Limb (tissue), 2 donors: ENCODE measurements at regions not wholly inside any gene's neighbourhood (a gene's known extent, or its start where the extent isn't known, plus 50 kb on each side); places are given as distances from the start of the nearest gene placed in this dataset.

Experiments used
- DNase-seq, 2 donors: peaks; one replicate each; pipeline ENCODE4 v3.0.0-alpha.2; 2016; ENCODE audit errors: extremely low spot score in 2 of 2

DNA sequence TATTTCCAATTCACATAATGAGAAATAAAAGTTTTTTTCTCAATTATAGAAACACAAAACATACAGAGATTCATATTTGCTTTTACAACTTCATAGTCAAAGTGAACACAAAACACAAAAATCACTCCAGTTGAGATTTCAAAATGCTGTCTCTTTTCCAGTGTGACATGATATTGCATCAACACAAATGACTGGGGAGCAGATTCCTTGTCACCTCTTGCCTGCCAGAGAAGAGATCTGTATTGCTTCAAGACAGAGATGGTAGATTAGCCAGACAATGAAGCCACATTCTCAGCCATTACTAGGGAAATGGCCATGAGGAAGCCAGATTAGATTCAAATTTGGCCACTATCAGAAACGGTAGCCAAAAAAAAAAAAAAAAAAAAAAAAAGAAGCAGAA is 2313.1 kb upstream of the AGA start:
- DNase-seq: no peak

- no peak for DNase-seq
Observed at GRCh38 chr4:179757641-179758040, 2315.4 kb upstream of the AGA start.

GRCh38 chr4:179762840-179763239 is 2320.6 kb upstream of the AGA start:
- no peak for DNase-seq

GRCh38 chr4:179766938-179767337 is 2324.7 kb upstream of the AGA start:
- no peak for DNase-seq

DNA sequence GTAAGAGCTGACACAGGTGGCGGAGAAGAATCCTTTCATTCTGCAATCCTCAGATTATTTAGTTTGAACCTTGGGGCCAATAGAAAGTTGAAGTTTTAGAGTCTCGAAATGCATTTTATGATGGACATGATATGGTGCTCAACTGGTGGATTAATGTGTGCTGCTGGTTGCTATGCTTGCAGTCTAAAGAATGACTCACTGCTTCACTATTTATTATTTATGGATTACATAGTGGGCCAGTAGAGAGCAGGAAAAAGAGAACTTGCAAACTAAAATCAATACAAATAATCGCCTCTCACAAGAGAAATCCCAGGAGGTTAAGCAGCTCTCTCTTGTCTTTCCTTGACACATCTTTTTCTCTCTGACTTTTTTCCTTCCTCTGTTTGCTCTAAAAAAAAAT is 2326.8 kb upstream of the AGA start:
- no peak for DNase-seq

DNA sequence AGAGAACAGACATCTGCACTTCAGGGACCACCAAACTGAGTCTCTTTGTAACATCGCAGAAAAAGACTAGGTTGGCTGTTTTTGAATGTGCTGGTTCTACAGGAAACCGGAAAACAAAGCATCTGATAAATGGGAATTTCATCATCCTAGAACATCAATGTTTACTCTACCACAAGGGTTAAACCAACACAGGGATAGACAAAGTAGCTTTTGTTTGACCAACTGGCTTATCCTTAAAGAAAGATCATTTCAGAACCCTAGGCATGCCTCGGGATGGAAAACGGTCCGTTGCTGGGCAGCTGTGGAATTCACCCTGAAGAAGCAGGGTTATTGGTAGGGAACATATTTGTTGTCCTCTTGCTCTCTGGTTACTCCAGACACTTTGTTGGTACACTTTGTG is 2355.5 kb upstream of the AGA start:
- DNase-seq: no peak

DNA sequence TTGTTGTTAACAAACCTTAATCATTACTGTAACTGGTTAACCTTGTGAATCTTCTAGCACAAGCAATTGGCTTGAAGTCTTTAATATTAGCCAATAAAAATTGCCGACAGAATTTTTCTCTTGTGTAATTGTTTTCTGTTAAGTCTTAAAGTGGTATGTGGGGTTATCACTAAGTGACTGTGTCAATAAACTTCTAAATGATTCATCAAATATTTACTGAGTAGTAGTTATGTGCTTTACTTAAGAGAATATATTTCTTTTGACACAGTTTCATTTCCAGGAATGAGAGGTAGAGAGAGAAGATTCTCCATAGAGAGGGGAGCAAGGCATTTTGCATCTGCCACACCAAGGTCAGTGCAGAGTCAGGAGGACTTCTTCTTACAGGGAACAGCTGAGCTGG is 2361.6 kb upstream of the AGA start:
- no peak for DNase-seq

DNA sequence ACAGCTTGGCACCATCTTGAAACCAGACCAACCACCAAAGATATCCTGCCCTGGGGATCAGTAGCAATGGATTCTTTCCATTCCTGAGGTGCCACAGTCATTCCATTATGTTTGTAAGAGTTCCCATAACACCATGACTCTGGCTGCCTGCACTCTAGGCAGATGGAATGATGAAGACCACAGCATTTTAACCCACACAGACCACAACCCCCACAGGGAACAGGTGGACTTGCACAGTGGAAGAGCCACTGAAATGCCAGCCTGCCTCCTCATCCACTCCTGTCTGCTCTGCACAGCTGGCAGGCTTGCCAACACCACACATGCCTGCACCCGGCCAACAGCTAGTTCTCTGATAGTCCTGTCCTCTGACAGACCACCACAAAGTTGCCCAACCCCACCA is 2362.2 kb upstream of the AGA start:
- no peak for DNase-seq

- DNase-seq: no peak
Observed at GRCh38 chr4:179817317-179817716, 2375.1 kb upstream of the AGA start.

DNA sequence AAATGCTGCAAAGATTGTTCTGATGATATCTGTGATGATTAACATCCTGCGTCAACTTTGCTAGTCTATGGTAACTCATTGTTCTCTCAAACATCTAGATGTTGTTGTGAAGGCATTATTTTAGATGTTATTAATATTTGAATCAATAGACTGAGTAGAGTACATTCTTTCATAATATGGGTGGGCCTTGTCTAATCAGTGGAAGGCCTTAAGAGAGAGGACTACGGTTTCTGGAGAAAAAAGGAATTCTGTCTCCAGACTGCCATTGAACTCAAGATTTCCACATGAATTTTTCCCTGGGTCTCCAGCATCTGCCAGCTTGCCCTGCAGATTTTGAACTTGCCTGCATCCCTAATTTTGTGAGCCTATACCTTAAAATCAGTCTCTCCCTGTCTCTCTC is 2381.1 kb upstream of the AGA start:
- no peak for DNase-seq

- no peak for DNase-seq
Observed at GRCh38 chr4:179831274-179831673, 2389.0 kb upstream of the AGA start.

DNA sequence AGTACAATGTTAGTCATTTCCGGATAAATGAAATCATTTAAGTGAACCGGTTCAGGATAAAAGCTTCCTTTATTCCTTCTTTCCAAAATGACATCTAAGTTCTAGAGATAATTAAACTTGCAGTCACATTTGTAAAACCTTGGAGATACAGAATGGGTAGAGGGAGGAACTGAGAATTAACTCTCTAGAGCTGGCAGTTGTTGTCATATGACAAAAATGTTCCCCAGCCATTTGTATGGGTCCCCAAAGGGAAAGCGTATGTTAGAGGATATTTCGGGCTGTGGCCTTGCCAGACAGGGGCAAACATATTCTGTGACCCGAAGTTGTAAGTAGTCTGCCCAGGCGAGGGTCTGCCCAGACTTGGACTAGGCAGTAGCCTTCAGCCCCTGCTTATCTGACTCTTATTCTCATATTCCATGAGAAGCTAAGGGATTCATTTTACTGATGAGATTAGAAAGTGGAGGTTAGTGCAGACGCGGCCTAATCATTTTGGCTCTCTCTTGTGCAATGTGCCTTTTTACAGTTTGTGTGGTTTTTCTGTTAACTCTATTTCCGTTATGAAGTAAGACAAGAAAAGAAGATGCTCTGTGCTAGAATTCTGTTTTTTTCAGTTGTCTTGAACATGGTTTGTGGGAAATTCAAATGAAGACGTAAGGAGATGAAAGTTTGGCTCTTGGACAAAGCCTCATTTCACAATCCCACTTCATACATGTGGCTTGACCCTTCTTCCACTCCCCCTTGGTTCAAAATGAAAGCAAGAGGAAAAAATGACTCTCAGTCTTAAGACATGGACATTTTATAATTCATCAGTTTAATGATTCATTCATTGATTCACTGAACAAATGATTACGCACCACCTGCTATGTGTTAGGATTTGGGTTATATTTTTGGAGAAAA is 2394.2 kb upstream of the AGA start:
- DNase-seq: no peak

- DNase-seq: no peak
Observed at GRCh38 chr4:179843370-179843769, 2399.8 kb upstream of the TENM3 start.

- DNase-seq: no peak
Observed at GRCh38 chr4:179855469-179855868, 2387.7 kb upstream of the TENM3 start.

GRCh38 chr4:179858221-179858620 is 2385.0 kb upstream of the TENM3 start:
- no peak for DNase-seq

- peak; percentile 17 to 48 for DNase-seq
Observed at GRCh38 chr4:179867300-179867878, 2375.8 kb upstream of the TENM3 start.

DNA sequence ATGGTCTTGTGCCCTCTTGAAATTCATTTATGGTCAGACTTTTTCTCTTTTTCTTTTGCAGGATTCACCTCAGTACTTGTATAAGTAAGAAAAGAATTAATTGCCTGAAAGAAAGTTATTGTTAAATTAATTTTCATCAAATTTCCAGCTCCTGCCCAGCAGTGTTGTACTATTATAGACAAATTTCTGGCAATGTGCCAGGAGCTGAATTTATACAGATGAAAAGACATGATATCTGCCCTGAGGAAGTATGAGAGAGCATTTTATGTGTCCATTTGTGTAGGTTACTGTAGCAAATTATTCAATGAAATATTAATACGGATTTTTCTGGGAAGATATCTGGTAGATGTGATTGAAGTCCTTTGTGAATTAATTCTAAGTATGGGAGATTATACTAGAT is 2371.5 kb upstream of the TENM3 start:
- no peak for DNase-seq

DNA sequence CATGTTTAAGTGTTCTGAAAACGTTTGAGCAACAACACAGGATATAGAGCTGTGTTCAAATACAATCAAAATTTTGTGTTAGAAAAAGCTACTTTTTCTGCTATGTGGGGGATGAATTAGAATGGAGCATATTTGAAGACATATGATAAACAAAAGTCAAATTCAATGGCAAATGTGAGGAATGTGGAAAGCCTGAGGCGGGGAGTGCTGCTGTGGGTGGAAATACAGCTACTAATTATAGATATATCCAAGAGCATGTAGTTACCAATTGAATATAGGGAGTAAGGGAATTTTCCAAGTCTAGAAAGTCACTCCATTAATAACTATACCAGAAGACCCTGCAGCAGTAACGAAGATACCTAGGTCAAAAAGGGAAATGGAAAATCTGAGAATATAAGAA is 2370.4 kb upstream of the TENM3 start:
- no peak for DNase-seq

DNA sequence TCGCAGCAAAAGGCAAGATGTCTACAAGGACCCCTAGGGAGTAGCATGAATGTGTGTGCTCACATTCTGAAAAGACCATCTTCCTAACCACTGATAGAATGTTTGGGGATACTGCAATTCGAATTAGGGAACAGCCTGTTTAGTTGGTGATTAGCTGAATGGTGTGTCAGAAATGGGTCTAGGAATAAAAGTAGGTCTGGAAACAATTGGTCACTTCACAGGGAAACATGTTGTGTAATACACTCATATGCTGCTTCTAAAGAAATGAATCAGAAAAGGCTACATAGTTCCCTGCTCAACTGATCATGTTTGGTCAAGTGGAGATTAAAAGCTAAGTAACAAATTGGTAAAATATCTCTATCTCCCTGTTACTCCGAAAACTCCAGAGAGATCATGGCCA is 2362.4 kb upstream of the TENM3 start:
- no peak for DNase-seq

DNA sequence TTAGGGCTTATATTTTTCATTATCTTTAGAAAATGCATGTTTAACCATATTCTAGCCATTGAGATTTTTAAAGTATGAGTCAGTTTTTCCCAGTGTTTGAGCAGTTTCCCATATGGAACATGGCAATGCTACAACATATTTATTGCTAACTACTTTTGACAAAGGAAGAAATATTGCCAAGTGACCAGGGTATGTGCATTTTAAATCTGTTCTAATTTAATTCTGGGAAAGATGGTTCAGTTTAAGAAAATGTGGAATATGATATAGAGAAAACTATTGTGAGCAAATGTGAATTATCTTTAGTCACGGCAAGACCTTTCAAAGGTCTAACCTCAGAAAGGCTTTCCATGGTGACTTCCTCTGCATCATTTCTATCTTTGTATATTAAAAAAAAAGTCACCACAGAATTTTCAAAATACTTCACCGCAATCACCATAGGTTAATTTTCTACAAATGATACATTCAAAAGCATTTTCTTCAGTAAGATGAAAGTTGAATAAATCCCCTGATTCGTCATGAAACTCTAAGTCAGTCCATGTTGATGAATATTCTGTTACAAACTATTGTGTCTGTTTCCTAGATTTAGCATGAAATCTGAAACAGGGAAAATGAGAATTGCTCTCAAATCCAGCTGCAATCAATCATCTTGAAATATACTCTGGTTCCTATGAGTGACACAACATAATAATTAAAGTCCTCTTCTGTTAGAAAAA is 2349.0 kb upstream of the TENM3 start:
- peak in 1 of 2 donors; percentile 25 for DNase-seq

DNA sequence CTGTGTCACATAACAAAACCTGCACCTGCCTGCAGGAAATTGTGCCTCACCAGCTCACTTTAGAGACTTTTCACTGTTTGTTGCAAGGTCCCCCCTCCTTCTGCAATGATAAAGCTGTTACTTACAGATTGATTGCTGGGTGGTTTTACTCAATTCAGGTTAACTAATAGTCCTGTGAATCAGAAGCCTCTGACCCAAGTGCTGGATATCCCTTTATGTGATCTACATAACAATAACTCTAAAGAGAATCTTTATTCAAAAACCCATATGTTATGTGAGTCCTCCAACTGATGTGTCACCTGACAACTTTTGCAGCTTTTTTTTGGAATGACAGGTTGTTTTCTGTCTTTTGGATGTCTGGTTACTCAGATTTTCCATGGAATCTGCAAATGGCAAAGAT is 2323.6 kb upstream of the TENM3 start:
- DNase-seq: no peak

DNA sequence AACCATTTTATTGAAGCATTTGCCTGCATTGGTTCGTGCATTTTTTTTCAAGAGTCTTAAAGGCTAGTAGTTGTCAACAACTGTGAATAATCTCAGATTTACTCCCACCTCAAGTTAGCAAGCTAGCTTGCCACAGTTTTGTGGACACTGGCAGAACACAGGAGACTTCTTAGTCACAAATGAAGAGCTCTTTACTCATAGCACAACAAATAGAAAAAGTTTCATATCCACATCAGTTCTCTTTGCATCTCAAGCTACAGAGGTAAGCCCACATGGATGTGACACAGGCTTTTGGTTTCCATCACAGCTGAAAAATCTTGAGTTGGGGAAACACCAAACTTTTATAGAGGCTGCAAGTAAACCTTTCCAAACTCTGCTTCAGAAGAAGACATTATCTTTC is 2315.7 kb upstream of the TENM3 start:
- DNase-seq: no peak

DNA sequence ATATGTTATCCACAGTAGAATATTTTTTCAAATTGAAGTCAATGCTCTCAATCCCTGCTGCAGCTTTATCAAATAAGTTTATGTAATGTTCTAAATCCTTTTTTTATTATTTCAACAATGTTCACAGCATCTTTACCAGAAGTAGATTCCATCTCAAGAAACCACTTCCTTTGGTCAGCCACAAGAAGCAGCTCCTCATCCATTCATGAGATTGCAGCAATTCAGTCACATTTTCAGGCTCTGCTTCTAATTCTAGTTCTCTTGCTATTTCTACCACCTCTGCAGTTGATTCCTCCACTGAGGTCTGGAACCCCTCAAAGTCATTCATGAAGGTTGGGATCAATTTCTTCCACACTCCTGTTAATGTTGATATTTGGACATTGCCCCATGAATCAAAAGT is 2301.3 kb upstream of the TENM3 start:
- no peak for DNase-seq
